Chondrocyte (in vitro differentiated cells): ENCODE measurements at regions not wholly inside any gene's neighbourhood (a gene's known extent, or its start where the extent isn't known, plus 50 kb on each side); places are given as distances from the start of the nearest gene placed in this dataset.

ENCODE experiments used
- DNase-seq: peaks from one replicate; pipeline ENCODE4 v3.0.0; 2021; ENCODE audit warnings: mixed read lengths, low spot score
- H3K27ac Mint-ChIP-seq: one replicate; pipeline ENCODE4 v1.8.0; 2021; ENCODE audit warnings: mild to moderate bottlenecking, moderate library complexity, mixed read lengths; ENCODE audit not compliant: unreplicated experiment
- H3K27me3 Mint-ChIP-seq: 2 replicates; pipeline ENCODE4 v1.8.0; 2021; ENCODE audit warnings: low read depth, mixed read lengths
- H3K36me3 Mint-ChIP-seq: 2 replicates; pipeline ENCODE4 v1.8.0; 2021; ENCODE audit warnings: low read depth, mixed read lengths
- H3K4me1 Mint-ChIP-seq: 2 replicates; pipeline ENCODE4 v1.8.0; 2021; ENCODE audit warnings: low read depth, mild to moderate bottlenecking, mixed read lengths
- H3K4me3 Mint-ChIP-seq: one replicate; pipeline ENCODE4 v1.8.0; 2021; ENCODE audit warnings: mild to moderate bottlenecking, moderate library complexity, mixed read lengths; ENCODE audit not compliant: unreplicated experiment
- H3K9me3 Mint-ChIP-seq: 2 replicates; pipeline ENCODE4 v1.8.0; 2021; ENCODE audit warnings: low read depth, mixed read lengths
- TF ChIP-seq, protein P1 (sequence below): fragments of 200-600 bp; sonication (generic); IDR thresholded peaks from 2 replicates; pipeline ENCODE4 v1.5.0; 2021; ENCODE audit warnings: antibody characterized with exemption, mild to moderate bottlenecking, moderate library complexity

DNA sequence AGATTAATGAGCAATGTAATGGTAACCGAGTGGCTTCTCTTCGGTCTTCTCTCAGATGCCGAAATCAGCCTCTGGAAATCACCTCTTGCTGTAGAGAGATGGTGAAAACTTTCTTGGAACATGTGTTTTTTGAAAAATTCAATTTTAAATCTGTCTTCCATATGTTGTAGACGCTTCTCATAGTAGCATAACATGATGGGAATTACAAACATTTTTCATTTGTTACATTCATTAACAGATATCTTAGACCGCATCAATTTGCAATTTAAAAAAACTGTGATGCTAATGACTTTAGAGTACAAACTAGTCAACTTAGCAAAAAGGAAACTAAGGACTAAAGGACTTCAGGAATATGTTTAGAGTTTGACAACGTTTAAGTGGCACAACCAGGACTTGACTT lies 275.2 kb downstream of the ASXL3 start:
- H3K9me3 Mint-ChIP-seq: peaks cover 3% of the 10 kb centered on the region
- no peak for DNase-seq
- no peak overlapping the region for H3K4me3 Mint-ChIP-seq
- no peaks in the 10 kb centered on the region for H3K36me3 Mint-ChIP-seq
- TF ChIP-seq, protein P1, sequence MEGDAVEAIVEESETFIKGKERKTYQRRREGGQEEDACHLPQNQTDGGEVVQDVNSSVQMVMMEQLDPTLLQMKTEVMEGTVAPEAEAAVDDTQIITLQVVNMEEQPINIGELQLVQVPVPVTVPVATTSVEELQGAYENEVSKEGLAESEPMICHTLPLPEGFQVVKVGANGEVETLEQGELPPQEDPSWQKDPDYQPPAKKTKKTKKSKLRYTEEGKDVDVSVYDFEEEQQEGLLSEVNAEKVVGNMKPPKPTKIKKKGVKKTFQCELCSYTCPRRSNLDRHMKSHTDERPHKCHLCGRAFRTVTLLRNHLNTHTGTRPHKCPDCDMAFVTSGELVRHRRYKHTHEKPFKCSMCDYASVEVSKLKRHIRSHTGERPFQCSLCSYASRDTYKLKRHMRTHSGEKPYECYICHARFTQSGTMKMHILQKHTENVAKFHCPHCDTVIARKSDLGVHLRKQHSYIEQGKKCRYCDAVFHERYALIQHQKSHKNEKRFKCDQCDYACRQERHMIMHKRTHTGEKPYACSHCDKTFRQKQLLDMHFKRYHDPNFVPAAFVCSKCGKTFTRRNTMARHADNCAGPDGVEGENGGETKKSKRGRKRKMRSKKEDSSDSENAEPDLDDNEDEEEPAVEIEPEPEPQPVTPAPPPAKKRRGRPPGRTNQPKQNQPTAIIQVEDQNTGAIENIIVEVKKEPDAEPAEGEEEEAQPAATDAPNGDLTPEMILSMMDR: no peak
- no peaks in the 10 kb centered on the region for H3K27me3 Mint-ChIP-seq
- no peaks in the 10 kb centered on the region for H3K4me1 Mint-ChIP-seq
- no peak overlapping the region for H3K27ac Mint-ChIP-seq

DNA sequence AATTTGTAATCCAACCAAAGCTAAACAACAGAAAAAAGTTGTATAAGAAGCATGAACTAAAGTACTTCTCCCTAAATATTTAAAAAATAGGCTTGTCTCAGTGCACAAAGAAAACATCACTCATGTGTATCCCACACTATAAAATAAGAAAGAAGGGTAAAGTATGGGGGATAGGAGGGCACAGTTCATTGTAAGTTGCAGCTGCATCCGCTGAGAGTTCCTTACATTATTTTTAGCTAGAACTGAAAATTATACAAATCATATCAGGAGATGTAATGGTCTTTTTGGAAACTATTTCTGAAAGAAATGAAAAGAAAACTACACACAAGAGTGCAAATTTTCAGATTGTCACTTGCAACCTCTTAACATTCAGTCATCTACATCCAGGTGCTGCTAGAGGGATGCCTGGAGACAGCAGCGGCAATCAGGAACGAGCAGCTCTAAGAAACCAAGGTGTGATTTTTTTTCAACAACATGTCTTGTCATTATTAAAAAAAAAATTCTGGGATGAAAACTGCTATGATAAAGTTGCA lies 273.6 kb downstream of the ASXL3 start:
- Mint-ChIP-seq H3K27ac (no peak overlapping the region), H3K4me3 (no peak overlapping the region), H3K9me3 (peaks cover 3% of the 10 kb centered on the region), H3K27me3 (no peaks in the 10 kb centered on the region), H3K36me3 (no peaks in the 10 kb centered on the region), H3K4me1 (no peaks in the 10 kb centered on the region)
- DNase-seq: no peak
- TF ChIP-seq, protein P1: no peak

DNA sequence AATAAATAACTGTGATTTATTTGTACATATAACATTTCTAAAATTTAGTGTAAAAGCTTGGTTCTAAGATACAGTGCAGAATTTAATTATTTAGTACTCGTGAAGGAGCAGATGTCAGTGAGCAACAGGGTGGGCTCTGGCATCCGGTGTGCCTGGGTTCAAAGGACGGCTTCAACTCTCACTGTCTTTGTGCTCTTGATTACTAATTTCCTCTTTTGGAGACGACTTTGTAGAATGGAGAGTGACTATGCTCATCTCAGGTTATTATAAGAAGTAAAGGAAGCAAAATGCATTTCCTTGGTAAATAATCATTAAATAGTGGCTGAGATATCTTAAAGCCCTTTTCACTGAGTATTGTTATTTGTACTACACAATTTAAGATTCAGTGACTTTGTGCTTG lies 271.7 kb downstream of the ASXL3 start:
- Mint-ChIP-seq H3K4me3 (no peak overlapping the region), H3K9me3 (peaks cover 3% of the 10 kb centered on the region), H3K4me1 (no peaks in the 10 kb centered on the region), H3K36me3 (no peaks in the 10 kb centered on the region), H3K27me3 (no peaks in the 10 kb centered on the region), H3K27ac (no peak overlapping the region)
- no peak for DNase-seq
- TF ChIP-seq, protein P1: no peak

- no peak overlapping the region for H3K4me3 Mint-ChIP-seq
- no peak for DNase-seq
- H3K9me3 Mint-ChIP-seq: no peaks in the 10 kb centered on the region
- H3K36me3 Mint-ChIP-seq: no peaks in the 10 kb centered on the region
- H3K4me1 Mint-ChIP-seq: peaks cover 6% of the 10 kb centered on the region
- H3K27me3 Mint-ChIP-seq: no peaks in the 10 kb centered on the region
- TF ChIP-seq, protein P1: no peak
- no peak overlapping the region for H3K27ac Mint-ChIP-seq
These were observed 266.2 kb downstream of the ASXL3 start for GRCh38 chr18:33844232-33844631.

GRCh38 chr18:33841221-33841967 lies 263.4 kb downstream of the ASXL3 start:
- no peaks in the 10 kb centered on the region for H3K9me3 Mint-ChIP-seq
- no peak overlapping the region for H3K27ac Mint-ChIP-seq
- no peaks in the 10 kb centered on the region for H3K36me3 Mint-ChIP-seq
- H3K4me1 Mint-ChIP-seq: peaks cover 6% of the 10 kb centered on the region
- no peak for DNase-seq
- peaks cover 3% of the 10 kb centered on the region for H3K27me3 Mint-ChIP-seq
- TF ChIP-seq, protein P1: no peak
- no peak overlapping the region for H3K4me3 Mint-ChIP-seq
